ENCODE measurements at regions not wholly inside any gene's neighbourhood (a gene's known extent, or its start where the extent isn't known, plus 50 kb on each side); places are given as distances from the start of the nearest gene placed in this dataset.
"Not testable (repeated sequence)": the region's sequence is repeated elsewhere in the genome, so short reads cannot be mapped to it uniquely, and the experiment has no call there.

- DNase-seq: not testable (repeated sequence)
Observed at GRCh38 chr15:75792236-75792635, 51.0 kb upstream of the UBE2Q2 start.

GRCh38 chr15:75791337-75791713 is 51.9 kb upstream of the UBE2Q2 start:
- DNase-seq: no peak

GRCh38 chr15:75790631-75791336 is 52.5 kb upstream of the UBE2Q2 start:
- no peak for DNase-seq

GRCh38 chr15:75786575-75786947 is 56.7 kb upstream of the UBE2Q2 start:
- no peak for DNase-seq

DNA sequence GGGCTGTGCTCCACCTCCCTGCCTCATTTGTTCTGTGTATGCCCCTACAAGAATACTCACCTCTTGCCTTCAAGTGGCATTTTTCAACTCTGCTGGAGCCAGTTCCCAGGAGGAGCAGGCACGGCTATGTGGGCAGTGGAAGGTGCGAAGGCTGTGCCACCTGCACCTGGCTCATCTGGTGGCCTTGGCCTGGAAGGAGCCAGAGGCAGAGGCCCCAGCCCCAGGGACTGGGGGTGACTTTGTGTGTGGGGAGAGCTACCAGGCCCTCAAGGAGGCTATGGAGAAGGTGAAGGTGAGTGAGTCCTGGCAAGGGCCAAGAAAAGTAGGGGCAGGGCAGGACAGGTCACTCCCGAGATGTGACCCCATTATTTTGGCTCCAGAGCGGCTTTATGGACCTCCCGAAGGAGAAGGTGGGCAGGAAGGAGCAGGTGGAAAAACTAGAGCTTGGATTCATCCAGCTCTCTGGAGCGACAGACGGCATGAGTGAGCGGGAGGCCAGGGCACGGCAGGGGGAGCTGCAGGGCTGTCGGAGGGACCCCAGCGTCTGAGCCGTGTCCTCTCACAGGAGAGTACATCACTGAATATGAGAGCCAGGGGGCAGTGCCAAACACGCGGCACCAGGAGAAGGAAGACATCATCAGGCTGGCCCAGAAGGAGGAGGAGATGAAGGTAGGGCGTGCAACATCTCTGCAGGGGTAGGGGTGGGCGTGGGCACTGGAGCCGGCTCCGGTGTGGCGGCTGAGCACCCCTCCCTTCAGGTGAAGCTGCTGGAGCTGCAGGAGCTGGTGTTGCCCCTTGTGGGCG is 57.3 kb upstream of the UBE2Q2 start:
- no peak for DNase-seq

DNA sequence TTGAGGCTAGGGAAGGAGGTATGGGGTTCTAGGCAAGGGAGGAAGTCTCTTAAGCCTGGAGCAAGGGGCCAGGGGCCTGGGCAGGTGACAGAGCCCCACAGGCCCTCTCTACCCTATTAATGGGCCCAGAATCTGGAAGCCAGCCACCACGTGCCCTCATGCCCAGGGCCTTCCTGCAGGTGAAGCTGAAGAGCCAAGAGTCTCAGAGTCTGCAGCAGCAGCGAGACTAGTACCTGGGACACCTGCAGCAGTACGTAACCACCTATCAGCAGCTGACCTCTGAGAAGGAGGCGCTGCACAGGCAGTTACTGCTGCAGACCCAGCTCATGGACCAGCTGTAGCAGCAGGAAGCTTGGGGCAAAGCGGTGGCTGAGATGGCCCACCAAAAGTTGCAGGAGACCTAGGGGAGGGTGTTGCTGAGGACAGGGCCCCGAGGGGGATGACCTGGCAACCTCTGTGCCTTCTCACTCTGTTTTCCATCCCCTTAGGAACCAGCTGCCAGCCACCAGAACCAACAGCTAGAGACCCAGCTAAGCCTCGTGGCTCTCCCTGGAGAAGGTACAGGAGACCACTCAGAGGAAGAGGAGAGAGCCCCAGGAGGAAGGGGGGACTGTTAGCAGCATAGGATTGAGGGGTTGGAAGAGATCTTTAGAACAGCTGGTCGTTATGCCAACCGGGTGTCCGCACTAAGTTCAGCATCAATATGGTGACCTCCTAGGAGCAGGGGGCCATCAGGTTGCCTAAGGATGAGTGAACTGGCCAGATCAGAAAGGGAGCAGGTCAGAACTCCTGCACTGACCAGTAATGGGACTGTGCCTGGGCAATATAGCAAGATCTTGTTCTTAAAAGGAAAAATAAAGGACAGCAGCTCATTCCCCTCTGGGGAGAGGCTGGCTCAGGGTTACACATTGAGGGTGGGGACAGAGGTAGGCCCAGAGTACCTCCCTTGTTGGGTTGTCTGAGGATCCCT is 58.5 kb upstream of the UBE2Q2 start:
- DNase-seq: not testable (repeated sequence)

- not testable (repeated sequence) for DNase-seq
Observed at GRCh38 chr15:75783566-75783965, 59.7 kb upstream of the UBE2Q2 start.

- DNase-seq: no peak
Observed at GRCh38 chr15:75782926-75783325, 60.3 kb upstream of the UBE2Q2 start.

DNA sequence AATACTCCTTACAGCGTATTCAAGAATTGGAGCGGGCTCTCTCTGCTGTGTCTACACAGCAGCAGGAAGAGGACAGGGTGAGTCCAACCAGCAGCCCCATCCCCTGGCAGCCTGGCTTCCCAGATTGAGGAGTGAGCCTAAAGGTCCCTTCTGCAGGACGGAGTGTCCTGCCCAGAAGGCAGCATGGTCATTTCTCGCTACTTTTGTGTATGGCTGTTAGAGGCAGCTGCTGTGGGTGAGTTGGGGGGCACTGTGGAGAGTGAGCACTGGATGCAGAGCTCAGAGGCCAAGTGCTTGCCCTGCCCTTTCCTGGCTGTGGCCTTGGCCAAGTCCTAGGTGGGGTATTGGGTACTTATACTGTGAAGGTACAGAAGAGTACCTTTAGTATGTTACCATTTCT is 62.3 kb upstream of the UBE2Q2 start:
- not testable (repeated sequence) for DNase-seq

GRCh38 chr15:75779504-75779903 is 63.7 kb upstream of the UBE2Q2 start:
- DNase-seq: no peak

GRCh38 chr15:75776871-75777610 is 64.4 kb upstream of the CSPG4 start:
- peak; percentile 59 for DNase-seq

- no peak for DNase-seq
Observed at GRCh38 chr15:75776065-75776423, 63.4 kb upstream of the CSPG4 start.

DNA sequence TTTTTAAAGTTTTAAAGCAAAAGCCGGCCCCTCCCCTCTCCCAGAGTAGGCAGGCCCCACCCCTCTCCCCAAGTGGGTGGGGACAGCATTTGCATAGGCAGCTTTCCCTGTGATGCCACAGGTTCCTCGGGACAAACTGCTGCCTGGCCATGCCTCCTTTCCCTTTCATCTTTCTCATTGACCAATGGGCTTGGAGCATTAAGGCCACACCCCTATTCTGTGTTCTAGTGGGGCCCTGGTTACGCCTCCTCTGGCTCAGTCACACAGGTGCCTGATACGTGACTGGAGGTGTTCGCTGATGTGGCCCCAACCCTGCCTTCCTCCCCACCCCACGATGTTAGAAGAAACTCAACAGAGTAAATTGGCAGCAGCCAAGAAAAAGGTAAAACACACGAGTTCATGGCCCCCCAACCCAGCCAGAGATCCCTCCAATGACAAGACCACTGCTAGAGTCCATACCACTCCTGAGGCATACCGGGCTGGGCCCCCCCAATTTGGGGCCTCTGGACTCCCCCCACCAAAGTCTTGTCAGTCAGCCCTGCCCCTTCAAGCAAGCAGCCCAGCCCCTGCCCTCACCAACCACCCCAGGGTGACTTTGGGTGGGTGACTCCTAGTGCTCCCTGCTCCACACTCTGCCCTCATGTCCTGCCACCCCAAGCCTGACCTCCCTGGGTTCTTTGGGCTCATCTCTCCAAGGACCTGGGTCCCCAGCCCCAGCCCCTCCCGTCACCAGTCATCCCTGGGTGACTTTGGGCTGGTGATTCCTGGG is 62.8 kb upstream of the CSPG4 start:
- no peak for DNase-seq

DNA sequence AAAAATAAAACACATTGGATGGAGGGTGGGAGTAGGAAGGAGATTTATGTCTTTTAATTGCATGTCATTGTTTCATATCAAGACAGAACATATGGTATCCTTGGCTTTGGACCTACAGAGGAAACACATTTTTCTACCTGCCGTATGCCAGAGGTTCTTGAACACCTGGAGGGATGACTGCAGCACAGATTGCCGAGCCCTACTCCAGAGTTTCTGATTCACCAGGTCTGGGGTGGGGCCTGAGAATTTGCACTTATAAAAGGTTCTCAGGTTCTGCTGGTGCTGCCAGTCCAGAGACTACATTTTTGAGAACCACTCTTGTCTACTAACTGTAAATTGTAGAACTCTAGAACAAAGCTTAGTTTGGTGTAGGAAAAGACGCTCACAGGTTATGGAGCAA is 61.3 kb upstream of the CSPG4 start:
- DNase-seq: not testable (repeated sequence)

- DNase-seq: not testable (repeated sequence)
Observed at GRCh38 chr15:75771054-75771453, 58.4 kb upstream of the CSPG4 start.

DNA sequence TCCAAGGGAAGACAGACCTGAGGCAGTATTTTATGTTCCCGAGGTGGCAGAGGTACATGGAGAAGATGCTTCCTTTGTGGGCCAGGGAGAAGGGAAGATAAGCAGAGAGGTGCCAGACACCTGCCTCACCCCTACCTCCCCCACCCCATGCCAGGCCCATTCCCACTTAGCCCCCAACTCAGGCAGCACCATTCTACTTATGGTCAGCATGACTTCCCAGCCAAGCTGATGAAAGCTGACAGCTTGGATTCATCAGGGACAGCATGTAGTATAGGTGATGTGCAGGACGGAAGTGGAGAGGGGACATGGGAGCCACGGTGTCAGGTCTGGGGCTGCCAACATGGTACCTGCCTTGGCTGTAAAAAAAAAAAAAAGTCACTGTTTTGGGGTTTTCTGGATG is 57.5 kb upstream of the CSPG4 start:
- no peak for DNase-seq

- not testable (repeated sequence) for DNase-seq
Observed at GRCh38 chr15:75768526-75768925, 55.9 kb upstream of the CSPG4 start.

GRCh38 chr15:75765551-75766305 is 53.1 kb upstream of the CSPG4 start:
- DNase-seq: not testable (repeated sequence)

DNA sequence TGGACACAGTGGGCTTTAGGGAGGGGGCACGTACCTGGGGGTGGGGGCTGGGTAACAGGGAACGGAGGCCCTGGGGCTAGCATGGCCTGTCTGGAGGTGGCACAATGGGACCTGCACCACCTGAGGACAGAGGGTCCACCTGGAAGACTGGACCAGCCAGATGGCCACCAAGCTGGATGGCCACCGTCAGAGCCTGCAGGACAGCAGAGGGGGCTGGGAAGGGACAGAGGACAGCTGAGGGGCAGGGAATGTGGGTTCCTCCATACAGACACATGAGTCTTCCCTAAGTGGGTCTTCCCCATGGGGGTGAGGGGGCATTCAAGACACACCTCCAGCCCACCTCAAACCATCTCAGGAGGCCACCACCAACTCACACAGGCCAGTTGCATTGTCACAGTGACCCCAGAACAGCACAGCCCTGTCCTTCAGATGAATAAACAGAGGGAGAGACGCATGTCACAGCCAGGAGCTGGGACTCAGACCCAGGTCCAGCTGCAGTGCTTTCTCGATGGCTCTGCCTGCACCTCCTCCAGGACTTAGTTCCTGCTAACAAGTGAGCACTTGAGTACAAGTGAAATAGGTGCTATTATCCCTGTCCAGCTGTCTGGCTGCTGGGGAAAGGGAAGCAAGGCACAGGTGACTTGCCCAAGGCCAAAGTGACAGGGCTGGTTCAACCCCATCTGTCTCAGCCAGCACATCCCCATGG is 52.4 kb upstream of the CSPG4 start:
- not testable (repeated sequence) for DNase-seq
